IMR-90 (cell line): ENCODE measurements at regions not wholly inside any gene's neighbourhood (a gene's known extent, or its start where the extent isn't known, plus 50 kb on each side); places are given as distances from the start of the nearest gene placed in this dataset.

Experiments used
- ATAC-seq: fragments of 200-7000 bp; cut with Tn5 transposase; 2 replicates; pipeline ENCODE4 v1.9.1; 2020; ENCODE audit warnings: low read depth, mild to moderate bottlenecking, moderate library complexity
- BruUV-seq: library from RNA; stranded (reverse); fragments of 400-500 nt; replicated peaks from 2 replicates; lab custom pipeline; 2021; lab: Mats Ljungman, UMichigan
- CTCF ChIA-PET: fragments of 300-600 bp; formaldehyde crosslinking; extraction: SDS; loops from one replicate; lab custom pipeline; 2021; ENCODE audit warnings: antibody characterized with exemption; lab: Yijun Ruan, JAX
- POLR2A ChIA-PET: fragments of 300-600 bp; sonication (Branson Sonifier 250); formaldehyde crosslinking; loops from one replicate; lab custom pipeline; 2022; ENCODE audit warnings: antibody characterized with exemption; ENCODE audit not compliant: unreplicated experiment; lab: Charles Lee
- DNase-seq: peaks from one replicate; pipeline ENCODE4 v3.0.0; 2013
- H2AFZ ChIP-seq: replicated peaks from 2 replicates; pipeline ENCODE3; 2013; ENCODE audit warnings: low read length, mild to moderate bottlenecking; ENCODE audit not compliant: poor library complexity
- H2AK5ac ChIP-seq: 2 replicates; pipeline ENCODE4 v1.6.1; 2013; ENCODE audit warnings: low read depth, low read length, inconsistent platforms
- H2AK9ac ChIP-seq: replicated peaks from 2 replicates; pipeline ENCODE3; 2013; ENCODE audit warnings: mild to moderate bottlenecking, low read depth, low read length, moderate library complexity; ENCODE audit not compliant: poor library complexity
- H2BK120ac ChIP-seq: 2 replicates; pipeline ENCODE4 v1.6.1; 2013; ENCODE audit warnings: low read depth, low read length, inconsistent platforms
- H2BK15ac ChIP-seq: 3 replicates; pipeline ENCODE4 v1.6.1; 2013; ENCODE audit warnings: low read depth, low read length, inconsistent platforms
- H2BK20ac ChIP-seq: 2 replicates; pipeline ENCODE4 v1.6.1; 2013; ENCODE audit warnings: low read depth, mild to moderate bottlenecking, inconsistent platforms, low read length, moderate library complexity
- H2BK5ac ChIP-seq: 2 replicates; pipeline ENCODE4 v1.6.1; 2013; ENCODE audit warnings: mild to moderate bottlenecking, low read depth, low read length, inconsistent platforms; ENCODE audit not compliant: poor library complexity, severe bottlenecking
- H3K14ac ChIP-seq: replicated peaks from 2 replicates; pipeline ENCODE4 v1.6.1; 2013; ENCODE audit warnings: low read depth, low read length, inconsistent platforms
- H3K18ac ChIP-seq: 2 replicates; pipeline ENCODE4 v1.6.1; 2013; ENCODE audit warnings: low read depth, low read length, control low read depth
- H3K23ac ChIP-seq: 2 replicates; pipeline ENCODE4 v1.6.1; 2013; ENCODE audit warnings: low read depth, low read length, inconsistent platforms
- H3K27ac ChIP-seq: 2 replicates; pipeline ENCODE4 v1.5.1; 2013; ENCODE audit warnings: mild to moderate bottlenecking, control low read depth, low read length; ENCODE audit not compliant: insufficient read depth
- H3K27me3 ChIP-seq: 2 replicates; pipeline ENCODE4 v1.6.1; 2013; ENCODE audit warnings: low read length; ENCODE audit not compliant: control insufficient read depth, insufficient read depth
- H3K36me3 ChIP-seq: 2 replicates; pipeline ENCODE4 v1.6.1; 2013; ENCODE audit warnings: low read length, mixed read lengths; ENCODE audit not compliant: control insufficient read depth, insufficient read depth
- H3K4ac ChIP-seq: 2 replicates; pipeline ENCODE4 v1.6.1; 2013; ENCODE audit warnings: low read depth, low read length, inconsistent platforms
- H3K4me1 ChIP-seq: 2 replicates; pipeline ENCODE4 v1.6.1; 2013; ENCODE audit warnings: low read length, mixed read lengths; ENCODE audit not compliant: control insufficient read depth, insufficient read depth
- H3K4me2 ChIP-seq: 2 replicates; pipeline ENCODE4 v1.6.1; 2013; ENCODE audit warnings: low read depth, mild to moderate bottlenecking, control low read depth, low read length, moderate library complexity
- H3K4me3 ChIP-seq: 2 replicates; pipeline ENCODE4 v1.5.1; 2013; ENCODE audit warnings: low read depth, mild to moderate bottlenecking, control low read depth, low read length, moderate library complexity; ENCODE audit not compliant: insufficient read depth
- H3K56ac ChIP-seq: 2 replicates; pipeline ENCODE4 v1.6.1; 2013; ENCODE audit warnings: low read length, inconsistent platforms; ENCODE audit not compliant: insufficient read depth; ENCODE audit errors: extremely low read depth
- H3K79me1 ChIP-seq, 2 experiments: 2 replicates each; pipeline ENCODE4 v1.6.1; 2013; ENCODE audit warnings: low read length in 2 of 2, inconsistent platforms in 1 of 2, low read depth in 1 of 2
- H3K9ac ChIP-seq: 2 replicates; pipeline ENCODE4 v1.6.1; 2013; ENCODE audit warnings: low read depth, low read length, control low read depth
- H3K9me1 ChIP-seq: 2 replicates; pipeline ENCODE4 v1.6.1; 2013; ENCODE audit warnings: low read length, inconsistent platforms; ENCODE audit not compliant: insufficient read depth
- H3K9me3 ChIP-seq: 2 replicates; pipeline ENCODE4 v1.6.1; 2013; ENCODE audit warnings: low read length; ENCODE audit not compliant: control insufficient read depth, insufficient read depth
- H4K20me1 ChIP-seq: 2 replicates; pipeline ENCODE4 v1.6.1; 2013; ENCODE audit warnings: low read length, inconsistent platforms; ENCODE audit not compliant: insufficient read depth
- H4K5ac ChIP-seq: 2 replicates; pipeline ENCODE4 v1.6.1; 2013; ENCODE audit warnings: mild to moderate bottlenecking, low read depth, low read length, control low read depth
- H4K8ac ChIP-seq, 2 experiments: 2 replicates each; pipeline ENCODE4 v1.6.1; 2013; ENCODE audit warnings: low read depth in 2 of 2, low read length in 2 of 2, control low read depth in 1 of 2, inconsistent platforms in 1 of 2
- H4K91ac ChIP-seq: 2 replicates; pipeline ENCODE4 v1.6.1; 2013; ENCODE audit warnings: low read depth, low read length, inconsistent platforms; ENCODE audit not compliant: insufficient read depth
- BHLHE40 ChIP-seq: fragments of 150-350 bp; IDR thresholded peaks from 2 replicates; pipeline ENCODE4 v1.6.1; 2016; ENCODE audit warnings: mild to moderate bottlenecking, low read depth, low read length
- CEBPB ChIP-seq: IDR thresholded peaks from 2 replicates; pipeline ENCODE4 v1.6.1; 2012; ENCODE audit warnings: low read depth, low read length, improper control_type of control experiment
- CHD1 ChIP-seq: IDR thresholded peaks from 2 replicates; pipeline ENCODE4 v1.6.1; 2012; ENCODE audit warnings: low read depth, low read length, improper control_type of control experiment
- CTCF ChIP-seq: conservative IDR thresholded peaks from 2 replicates; pipeline ENCODE4 v1.5.1; 2012; ENCODE audit warnings: mild to moderate bottlenecking, low read depth, low read length, improper control_type of control experiment
- ELK1 ChIP-seq: fragments of 150-350 bp; IDR thresholded peaks from 2 replicates; pipeline ENCODE4 v1.6.1; 2016; ENCODE audit warnings: low read depth, mild to moderate bottlenecking, low read length, moderate library complexity, borderline replicate concordance
- FOS ChIP-seq: fragments of 150-350 bp; IDR thresholded peaks from 2 replicates; pipeline ENCODE4 v1.6.1; 2016; ENCODE audit warnings: low read depth, low read length
- MAFK ChIP-seq: IDR thresholded peaks from 2 replicates; pipeline ENCODE4 v1.6.1; 2012; ENCODE audit warnings: low read depth, low read length, improper control_type of control experiment
- MAZ ChIP-seq: IDR thresholded peaks from 2 replicates; pipeline ENCODE4 v1.6.1; 2012; ENCODE audit warnings: low read depth, mild to moderate bottlenecking, low read length, improper control_type of control experiment, moderate library complexity, borderline replicate concordance
- MXI1 ChIP-seq: IDR thresholded peaks from 2 replicates; pipeline ENCODE4 v1.6.1; 2012; ENCODE audit warnings: low read depth, mild to moderate bottlenecking, low read length, moderate library complexity, borderline replicate concordance
- NFE2L2 ChIP-seq: fragments of 150-350 bp; IDR thresholded peaks from 2 replicates; pipeline ENCODE4 v1.6.1; 2016; ENCODE audit warnings: low read depth, mild to moderate bottlenecking, low read length
- POLR2A ChIP-seq: IDR thresholded peaks from 2 replicates; pipeline ENCODE4 v1.6.1; 2012; ENCODE audit warnings: mild to moderate bottlenecking, low read depth, low read length
- RAD21 ChIP-seq: IDR thresholded peaks from 2 replicates; pipeline ENCODE4 v1.6.1; 2012; ENCODE audit warnings: low read length, improper control_type of control experiment
- RCOR1 ChIP-seq: IDR thresholded peaks from 2 replicates; pipeline ENCODE4 v1.6.1; 2012; ENCODE audit warnings: mild to moderate bottlenecking, low read length, improper control_type of control experiment; ENCODE audit not compliant: insufficient replicate concordance
- RFX5 ChIP-seq: IDR thresholded peaks from 2 replicates; pipeline ENCODE4 v1.8.0; 2012; ENCODE audit warnings: low read depth, mild to moderate bottlenecking, low read length, moderate library complexity
- SMC3 ChIP-seq: fragments of 150-350 bp; IDR thresholded peaks from 2 replicates; pipeline ENCODE4 v1.6.1; 2016; ENCODE audit warnings: low read depth, mild to moderate bottlenecking, antibody characterized with exemption, low read length, moderate library complexity
- USF2 ChIP-seq: fragments of 150-350 bp; IDR thresholded peaks from 2 replicates; pipeline ENCODE4 v1.6.1; 2017; ENCODE audit warnings: mild to moderate bottlenecking, antibody characterized with exemption, low read length, low read depth
- dilution Hi-C: fragments of 300-500 bp; cut with HindIII; formaldehyde crosslinking; loops from one replicate; pipeline ENCODE4 v1.14.3; 2018; ENCODE audit warnings: low sequenced_read_pairs; ENCODE audit not compliant: unreplicated experiment
- in situ Hi-C: fragments of 300-500 bp; cut with MboI; formaldehyde crosslinking; loops from 3 replicates; pipeline ENCODE4 v1.14.3; 2019; ENCODE audit warnings: low sequenced_read_pairs, inconsistent platforms, mixed read lengths
- intact Hi-C: fragments of 100-400 bp; cut with micrococcal nuclease; formaldehyde crosslinking; loops from 2 replicates; pipeline ENCODE4 v1.10.0; 2022

GRCh38 chr15:47975427-47975826 is 145.4 kb upstream of the SLC24A5 start:
- Histone ChIP-seq H2BK120ac (no peak overlapping the region), H3K4ac (no peak overlapping the region), H3K4me1 (no peaks in the 10 kb centered on the region), H3K56ac (no peak overlapping the region), H2BK15ac (no peak overlapping the region), H3K4me2 (no peak overlapping the region), H3K18ac (no peak overlapping the region), H2BK5ac (no peak overlapping the region), H4K91ac (no peak overlapping the region), H3K4me3 (no peak overlapping the region), H4K20me1 (no peaks in the 10 kb centered on the region), H3K79me1 (no peaks in the 10 kb centered on the region), H3K27me3 (no peaks in the 10 kb centered on the region; the same call in 1 of the 2 replicates), H4K5ac (no peak overlapping the region), H2AK9ac (no peak overlapping the region), H2BK20ac (no peak overlapping the region), H3K9ac (no peak overlapping the region), H3K9me3 (peaks cover 3% of the 10 kb centered on the region; the same call in 1 of the 2 replicates), H2AFZ (no peak overlapping the region), H3K23ac (no peak overlapping the region; the same call in 1 of the 2 replicates), H2AK5ac (no peak overlapping the region), H3K14ac (no peak overlapping the region), H3K36me3 (no peaks in the 10 kb centered on the region), H3K9me1 (no peaks in the 10 kb centered on the region), H4K8ac (no peak overlapping the region), H3K27ac (no peak overlapping the region)
- BruUV-seq: no TSS peak
- in situ Hi-C loops (no loop called here), intact Hi-C loops (no loop called here), dilution Hi-C loops (no loop called here)
- TF ChIP-seq MXI1: no peak
- no peak for TF ChIP-seq CTCF
- TF ChIP-seq FOS: no peak
- no peak for TF ChIP-seq ELK1
- TF ChIP-seq MAZ: no peak
- TF ChIP-seq SMC3: no peak
- TF ChIP-seq RAD21: no peak
- no peak for TF ChIP-seq USF2
- TF ChIP-seq CHD1: no peak
- no peak for TF ChIP-seq NFE2L2
- no peak for TF ChIP-seq BHLHE40
- TF ChIP-seq RCOR1: no peak
- no peak for TF ChIP-seq MAFK
- no peak for TF ChIP-seq CEBPB
- TF ChIP-seq RFX5: no peak
- TF ChIP-seq POLR2A: no peak
- ChIA-PET POLR2A (no interaction called here), CTCF (interaction anchor here (0.8 kb wide), 1 partner anchor 779 kb away, joined by 3 read pairs; no protein-coding TSS in a partner anchor)
- ATAC-seq (no peak), DNase-seq (no peak)
